B cell (primary cell): ENCODE measurements at regions not wholly inside any gene's neighbourhood (a gene's known extent, or its start where the extent isn't known, plus 50 kb on each side); places are given as distances from the start of the nearest gene placed in this dataset.
"Not testable (repeated sequence)": the region's sequence is repeated elsewhere in the genome, so short reads cannot be mapped to it uniquely, and the experiment has no call there.

Experiments
- ATAC-seq: fragments of 200-7000 bp; cut with Tn5 transposase; one replicate; pipeline ENCODE4 v1.10.0; 2021; ENCODE audit warnings: low read depth, mild to moderate bottlenecking, moderate number of reproducible peaks, moderate library complexity
- CTCF ChIA-PET: fragments of 350-600 bp; sonication (Branson Sonifier 250); formaldehyde crosslinking; loops from one replicate; lab custom pipeline; 2021; ENCODE audit warnings: antibody characterized with exemption, inconsistent platforms; lab: Charles Lee
- POLR2A ChIA-PET: fragments of 350-600 bp; sonication (Branson Sonifier 250); formaldehyde crosslinking; loops from one replicate; lab custom pipeline; 2021; ENCODE audit warnings: antibody characterized with exemption; lab: Charles Lee
- DNase-seq: peaks from one replicate; pipeline ENCODE4 v3.0.0; 2013
- H2AFZ ChIP-seq: 2 replicates; pipeline ENCODE4 v1.6.1; 2012; ENCODE audit warnings: mild to moderate bottlenecking, low read depth, low read length; ENCODE audit not compliant: insufficient read depth, poor library complexity, severe bottlenecking
- H3K27ac ChIP-seq, 2 donors: 1 replicate in 1 of 2; 2 replicates in 1 of 2; pipeline ENCODE4 v1.5.1; 2012 to 2013; ENCODE audit warnings: low read length in 2 of 2, mild to moderate bottlenecking in 2 of 2, moderate library complexity in 1 of 2
- H3K27me3 ChIP-seq, 4 experiments: fragments of 200-600 bp in 1 of 4; sonication (generic) in 1 of 4; replicated peaks in 1 of 4; 1 replicate in 2 of 4; 2 replicates in 2 of 4; pipeline versions ENCODE4 v1.6.1 to v1.7.0; 2013 to 2016; ENCODE audit warnings: low read length in 3 of 4, mild to moderate bottlenecking in 2 of 4, mixed read lengths in 1 of 4, moderate library complexity in 1 of 4; ENCODE audit not compliant: insufficient read depth in 4 of 4, control insufficient read depth in 3 of 4; ENCODE audit errors: control extremely low read depth in 1 of 4
- H3K36me3 ChIP-seq, 2 experiments: replicated peaks in 1 of 2; 1 replicate in 1 of 2; 2 replicates in 1 of 2; pipeline versions ENCODE4 v1.6.1 to v1.7.1; 2013; ENCODE audit warnings: low read length in 1 of 2; ENCODE audit not compliant: insufficient read depth in 2 of 2, control insufficient read depth in 1 of 2; ENCODE audit errors: control extremely low read depth in 1 of 2, extremely low read depth in 1 of 2
- H3K4me1 ChIP-seq, 2 donors: fragments of 200-600 bp in 1 of 2; sonication (generic) in 1 of 2; 1 replicate in 1 of 2; 2 replicates in 1 of 2; pipeline versions ENCODE4 v1.5.1 to v1.6.1; 2013 to 2017; ENCODE audit warnings: low read length in 2 of 2; ENCODE audit not compliant: control insufficient read depth in 2 of 2, insufficient read depth in 2 of 2
- H3K4me2 ChIP-seq: replicated peaks from 2 replicates; pipeline ENCODE3; 2012; ENCODE audit warnings: mild to moderate bottlenecking, low read depth, low read length; ENCODE audit not compliant: poor library complexity, severe bottlenecking
- H3K4me3 ChIP-seq, 5 experiments: fragments of 200-600 bp in 1 of 5; sonication (generic) in 1 of 5; 1 replicate in 3 of 5; 2 replicates in 2 of 5; pipeline versions ENCODE4 v1.5.1 to v1.7.0; 2011 to 2016; ENCODE audit warnings: low read length in 4 of 5, mild to moderate bottlenecking in 4 of 5, low read depth in 2 of 5, control low read depth in 1 of 5, moderate library complexity in 1 of 5; ENCODE audit not compliant: insufficient read depth in 1 of 5; ENCODE audit errors: control extremely low read depth in 1 of 5, extremely low read depth in 1 of 5
- H3K79me2 ChIP-seq: fragments of 200-600 bp; sonication (generic); one replicate; pipeline ENCODE4 v1.6.0; 2016; ENCODE audit warnings: low read length; ENCODE audit not compliant: control insufficient read depth, insufficient read depth
- H3K9ac ChIP-seq: fragments of 200-600 bp; sonication (generic); 2 replicates; pipeline ENCODE4 v1.6.1; 2017; ENCODE audit warnings: mild to moderate bottlenecking, low read length, moderate library complexity
- H3K9me3 ChIP-seq, 3 donors: one replicate each; pipeline versions ENCODE4 v1.6.1 to v1.7.1; 2013; ENCODE audit warnings: low read length in 2 of 3; ENCODE audit not compliant: control insufficient read depth in 2 of 3, insufficient read depth in 1 of 3; ENCODE audit errors: control extremely low read depth in 1 of 3
- H4K20me1 ChIP-seq: 2 replicates; pipeline ENCODE4 v1.6.0; 2012; ENCODE audit warnings: mild to moderate bottlenecking, low read length; ENCODE audit not compliant: insufficient read depth, control insufficient read depth, poor library complexity, severe bottlenecking
- H3K27ac Mint-ChIP-seq: one replicate; pipeline ENCODE4 v1.8.0; 2021; ENCODE audit warnings: mixed read lengths
- H3K27me3 Mint-ChIP-seq: one replicate; pipeline ENCODE4 v1.8.0; 2021; ENCODE audit warnings: mixed read lengths
- H3K4me1 Mint-ChIP-seq: one replicate; pipeline ENCODE4 v1.8.0; 2021; ENCODE audit warnings: mixed read lengths
- H3K4me3 Mint-ChIP-seq: one replicate; pipeline ENCODE4 v1.8.0; 2021; ENCODE audit warnings: mixed read lengths
- H3K9me3 Mint-ChIP-seq: one replicate; pipeline ENCODE4 v1.8.0; 2022; ENCODE audit warnings: mixed read lengths; ENCODE audit not compliant: insufficient read depth
- EZH2 ChIP-seq: IDR thresholded peaks from 2 replicates; pipeline ENCODE4 v1.6.1; 2012; ENCODE audit warnings: borderline replicate concordance, low read depth, mild to moderate bottlenecking, moderate library complexity, low read length; ENCODE audit not compliant: insufficient read depth, poor library complexity, severe bottlenecking
- WGBS: methylation state at CpG from one replicate; pipeline ENCODE4 v1.1.5; 2013; ENCODE audit warnings: missing lambda C conversion rate; ENCODE audit not compliant: insufficient coverage; 5-methylcytosine and 5-hydroxymethylcytosine counted together
- intact Hi-C: fragments of 100-400 bp; cut with micrococcal nuclease; formaldehyde crosslinking; loops from one replicate; pipeline ENCODE4 v1.10.0; 2022
- TF ChIP-seq, protein P1 (sequence below): fragments of 200-600 bp; IDR thresholded peaks from one replicate; pipeline ENCODE4 v1.8.0; 2022; ENCODE audit warnings: antibody characterized with exemption, mild to moderate bottlenecking

DNA sequence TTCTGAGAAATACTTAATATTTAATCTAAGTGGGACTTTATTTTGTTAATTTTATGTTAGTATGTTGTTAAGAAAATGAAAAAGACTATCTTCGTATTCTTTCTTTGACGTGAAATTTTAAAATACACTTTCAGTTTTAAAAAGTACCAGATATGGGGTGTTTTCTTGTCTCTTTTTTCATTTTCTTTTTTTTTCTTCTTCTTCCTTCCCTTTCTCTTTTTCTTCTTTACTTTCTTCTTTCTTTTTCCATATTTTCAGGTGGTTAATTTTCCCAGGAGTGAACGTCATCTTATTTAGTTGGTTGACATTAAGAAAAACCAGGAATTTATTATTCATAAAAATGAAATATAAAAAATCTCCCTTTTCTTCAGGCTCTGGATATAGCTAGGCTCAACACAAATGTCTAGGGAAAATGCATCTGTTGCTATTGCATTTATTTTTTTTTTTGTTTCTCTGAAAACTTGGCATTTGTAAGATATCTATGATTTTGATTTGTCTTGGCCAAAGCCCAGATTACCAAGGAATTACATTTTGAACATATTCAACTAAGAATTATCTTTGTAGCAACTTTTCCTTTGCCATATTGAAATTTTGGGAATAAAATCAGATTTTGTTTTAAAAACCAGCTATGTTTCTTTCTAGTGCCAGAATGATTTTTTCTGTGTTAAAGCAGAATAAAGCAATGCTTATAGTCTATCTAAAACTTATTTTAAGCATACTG is 241.3 kb upstream of the FOXP2 start:
- Histone ChIP-seq H3K9ac (no peak overlapping the region), H3K4me1 (no peaks in the 10 kb centered on the region), H3K27ac (no peak overlapping the region), H3K4me2 (no peak overlapping the region), H3K27me3 (no peaks in the 10 kb centered on the region), H3K9me3 (no peaks in the 10 kb centered on the region), H3K36me3 (no peaks in the 10 kb centered on the region), H2AFZ (no peak overlapping the region), H3K4me3 (no peak overlapping the region), H4K20me1 (no peaks in the 10 kb centered on the region), H3K79me2 (no peaks in the 10 kb centered on the region)
- ChIA-PET CTCF (no interaction called here), POLR2A (no interaction called here)
- TF ChIP-seq EZH2 = no peak
- TF ChIP-seq, protein P1, sequence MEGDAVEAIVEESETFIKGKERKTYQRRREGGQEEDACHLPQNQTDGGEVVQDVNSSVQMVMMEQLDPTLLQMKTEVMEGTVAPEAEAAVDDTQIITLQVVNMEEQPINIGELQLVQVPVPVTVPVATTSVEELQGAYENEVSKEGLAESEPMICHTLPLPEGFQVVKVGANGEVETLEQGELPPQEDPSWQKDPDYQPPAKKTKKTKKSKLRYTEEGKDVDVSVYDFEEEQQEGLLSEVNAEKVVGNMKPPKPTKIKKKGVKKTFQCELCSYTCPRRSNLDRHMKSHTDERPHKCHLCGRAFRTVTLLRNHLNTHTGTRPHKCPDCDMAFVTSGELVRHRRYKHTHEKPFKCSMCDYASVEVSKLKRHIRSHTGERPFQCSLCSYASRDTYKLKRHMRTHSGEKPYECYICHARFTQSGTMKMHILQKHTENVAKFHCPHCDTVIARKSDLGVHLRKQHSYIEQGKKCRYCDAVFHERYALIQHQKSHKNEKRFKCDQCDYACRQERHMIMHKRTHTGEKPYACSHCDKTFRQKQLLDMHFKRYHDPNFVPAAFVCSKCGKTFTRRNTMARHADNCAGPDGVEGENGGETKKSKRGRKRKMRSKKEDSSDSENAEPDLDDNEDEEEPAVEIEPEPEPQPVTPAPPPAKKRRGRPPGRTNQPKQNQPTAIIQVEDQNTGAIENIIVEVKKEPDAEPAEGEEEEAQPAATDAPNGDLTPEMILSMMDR = no peak
- ATAC-seq = no peak
- no peaks in the 10 kb centered on the region for H3K4me1 Mint-ChIP-seq
- no peak overlapping the region for H3K4me3 Mint-ChIP-seq
- intact Hi-C loops = no loop called here
- no peak overlapping the region for H3K27ac Mint-ChIP-seq
- H3K27me3 Mint-ChIP-seq = no peaks in the 10 kb centered on the region
- no peaks in the 10 kb centered on the region for H3K9me3 Mint-ChIP-seq
- WGBS = no CpG with 5 or more reads among the region's 3 CpGs
- no peak for DNase-seq

DNA sequence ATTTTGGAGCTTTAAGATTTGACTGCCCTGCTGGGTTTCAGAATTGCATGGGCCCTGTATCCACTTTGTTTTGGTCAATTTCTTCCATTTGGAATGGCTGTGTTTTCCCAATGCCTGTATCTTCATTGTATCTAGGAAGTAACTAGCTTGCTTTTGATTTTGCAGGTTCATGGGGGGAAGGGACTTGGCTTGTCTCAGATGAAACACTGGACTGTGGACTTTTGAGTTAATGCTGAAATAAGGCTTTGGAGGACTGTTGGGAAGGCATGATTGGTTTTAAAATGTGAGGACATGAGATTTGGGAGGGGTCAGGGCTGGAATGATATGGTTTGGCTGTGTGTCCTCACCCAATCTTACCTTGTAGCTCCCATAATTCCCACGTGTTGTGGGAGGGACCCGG is 245.2 kb upstream of the FOXP2 start:
- H3K27ac ChIP-seq, H3K27ac Mint-ChIP-seq, H2AFZ ChIP-seq, H3K4me1 Mint-ChIP-seq, H3K4me2 ChIP-seq, H3K79me2 ChIP-seq, H3K9me3 ChIP-seq, H3K27me3 ChIP-seq, CTCF ChIA-PET, H3K9me3 Mint-ChIP-seq, H3K27me3 Mint-ChIP-seq, H3K36me3 ChIP-seq, H3K4me1 ChIP-seq, intact Hi-C loops, H3K4me3 Mint-ChIP-seq, DNase-seq, ATAC-seq, H4K20me1 ChIP-seq, POLR2A ChIA-PET, H3K4me3 ChIP-seq, H3K9ac ChIP-seq: not testable (repeated sequence)
- no CpG with 5 or more reads among the region's 2 CpGs for WGBS
